Tibial artery (tissue), 4 donors: ENCODE measurements at regions not wholly inside any gene's neighbourhood (a gene's known extent, or its start where the extent isn't known, plus 50 kb on each side); places are given as distances from the start of the nearest gene placed in this dataset.

Experiments
- DNase-seq, 2 donors: peaks; one replicate each; pipeline ENCODE4 v3.0.0-alpha.2; 2019
- H3K27ac ChIP-seq, 2 donors: fragments of 200-600 bp; sonication (generic) in 1 of 2; 1 replicate in 1 of 2; 2 replicates in 1 of 2; pipeline ENCODE4 v1.5.1; 2018 to 2019; ENCODE audit warnings: mild to moderate bottlenecking in 1 of 2
- H3K27me3 ChIP-seq, 2 donors: fragments of 200-600 bp; sonication (generic) in 1 of 2; one replicate each; pipeline versions ENCODE4 v1.5.1 to v1.6.0; 2016 to 2019
- H3K36me3 ChIP-seq, 3 donors: fragments of 200-600 bp; sonication (generic) in 2 of 3; one replicate each; pipeline ENCODE4 v1.5.1; 2016 to 2019; ENCODE audit warnings: mild to moderate bottlenecking in 2 of 3
- H3K4me1 ChIP-seq, 4 donors: fragments of 200-600 bp; sonication (generic) in 2 of 4; 1 replicate in 3 of 4; 2 replicates in 1 of 4; pipeline ENCODE4 v1.5.1; 2016 to 2019
- H3K4me3 ChIP-seq, 2 donors: fragments of 200-600 bp; sonication (generic) in 1 of 2; 1 replicate in 1 of 2; 2 replicates in 1 of 2; pipeline ENCODE4 v1.5.1; 2018 to 2019; ENCODE audit warnings: mild to moderate bottlenecking in 2 of 2
- H3K9me3 ChIP-seq, 3 donors: fragments of 200-600 bp; sonication (generic) in 1 of 3; one replicate each; pipeline ENCODE4 v1.5.1; 2016 to 2019
- CTCF ChIP-seq, 2 experiments: fragments of 200-600 bp in 1 of 2; fragments of 450-650 bp in 1 of 2; IDR thresholded peaks; one replicate each; pipeline ENCODE4 v1.5.1; 2017 to 2019; ENCODE audit warnings: antibody characterized with exemption in 2 of 2, mild to moderate bottlenecking in 1 of 2, moderate library complexity in 1 of 2
- intact Hi-C: fragments of 100-400 bp; cut with DNase I; formaldehyde crosslinking; loops from one replicate; pipeline ENCODE4 v1.15.0; 2023; ENCODE audit warnings: low total_unique reads

- H3K27me3 ChIP-seq = no peaks in the 10 kb centered on the region
- TF ChIP-seq CTCF (IDR thresholded peaks at IDR 0.05) = no peak
- H3K4me1 ChIP-seq = no peaks in the 10 kb centered on the region
- H3K4me3 ChIP-seq = no peak overlapping the region
- H3K36me3 ChIP-seq = no peaks in the 10 kb centered on the region
- DNase-seq = no peak
- no peak overlapping the region for H3K27ac ChIP-seq
- H3K9me3 ChIP-seq = no peaks in the 10 kb centered on the region
- intact Hi-C loops = no loop called here
Measured at GRCh38 chr4:96767815-96768480, 928.1 kb downstream of the PDHA2 start.

DNA sequence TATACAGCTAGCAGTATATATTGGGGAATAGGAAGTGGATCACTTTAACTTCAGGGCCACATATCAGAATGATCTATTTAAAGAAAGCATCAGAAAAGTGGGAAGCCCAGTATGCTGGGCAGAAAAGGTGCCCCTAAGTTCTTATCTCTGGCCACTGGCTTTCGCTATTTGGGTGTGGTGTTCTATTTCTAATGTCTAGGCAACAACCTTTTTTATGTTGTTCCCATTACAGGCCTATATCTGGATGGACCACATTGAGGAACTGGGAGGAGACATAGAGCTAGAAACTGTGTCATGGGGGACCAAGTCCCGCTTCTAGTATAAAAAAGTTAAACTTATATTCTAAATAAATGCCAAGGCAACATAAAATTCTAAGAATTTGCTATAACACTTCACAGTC lies 935.6 kb downstream of the PDHA2 start:
- H3K27me3 ChIP-seq = no peaks in the 10 kb centered on the region
- intact Hi-C loops = no loop called here
- no peak overlapping the region for H3K27ac ChIP-seq
- DNase-seq = no peak
- H3K4me1 ChIP-seq = no peaks in the 10 kb centered on the region
- H3K36me3 ChIP-seq = no peaks in the 10 kb centered on the region
- H3K4me3 ChIP-seq = no peak overlapping the region
- no peak for TF ChIP-seq CTCF (IDR thresholded peaks at IDR 0.05)
- no peaks in the 10 kb centered on the region for H3K9me3 ChIP-seq

DNA sequence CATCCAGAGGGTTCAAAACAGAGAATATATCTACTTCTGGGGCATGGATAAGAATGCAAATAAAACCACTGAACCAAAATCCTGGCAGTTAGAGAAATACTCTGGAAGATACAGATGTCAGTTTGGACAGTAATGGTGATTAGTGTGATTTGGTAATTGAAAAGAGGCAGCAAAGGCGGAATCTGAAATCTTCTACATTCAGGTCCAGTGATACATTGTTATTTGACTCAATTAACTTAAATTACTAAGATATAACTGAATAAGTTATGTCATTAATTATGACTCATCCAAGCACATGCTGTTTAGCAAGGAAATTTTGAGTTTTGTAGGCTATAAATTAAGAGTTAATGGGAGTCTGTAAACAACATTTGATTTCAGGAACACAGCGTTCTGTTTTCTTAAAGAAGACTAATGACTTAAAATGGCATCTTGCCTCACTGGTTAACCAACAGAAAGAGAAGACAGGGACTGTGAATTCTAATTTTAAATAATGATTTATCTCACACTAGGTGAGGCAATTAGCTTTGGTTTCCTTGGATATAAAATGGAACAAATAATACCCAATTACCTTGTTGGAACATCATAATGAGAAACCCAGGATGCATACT lies 937.1 kb downstream of the PDHA2 start:
- H3K27ac ChIP-seq = no peak overlapping the region
- no peak for TF ChIP-seq CTCF (IDR thresholded peaks at IDR 0.05)
- DNase-seq = no peak

DNA sequence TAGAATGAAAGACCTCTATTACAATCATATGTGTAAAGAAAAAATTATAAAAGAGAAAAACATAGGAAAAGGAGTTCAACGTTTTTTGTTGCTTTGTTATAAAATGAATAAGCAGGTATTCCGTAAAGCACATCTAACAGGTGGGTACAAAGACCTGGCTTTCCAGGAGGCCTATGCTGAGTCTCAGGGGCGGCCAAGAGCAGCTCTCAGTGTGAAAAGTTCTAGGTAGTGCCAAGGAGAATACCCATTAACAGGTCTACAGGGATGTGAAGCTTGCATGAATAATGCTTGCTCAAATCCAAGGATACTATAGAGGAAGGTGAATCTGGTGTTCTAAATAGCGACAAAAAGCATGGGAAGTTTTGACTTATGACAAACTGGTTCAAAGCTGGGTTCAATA lies 944.4 kb downstream of the PDHA2 start:
- H3K27me3 ChIP-seq = no peaks in the 10 kb centered on the region
- H3K4me1 ChIP-seq = no peaks in the 10 kb centered on the region
- intact Hi-C loops = no loop called here
- TF ChIP-seq CTCF (IDR thresholded peaks at IDR 0.05) = no peak
- H3K27ac ChIP-seq = no peak overlapping the region
- H3K9me3 ChIP-seq = no peaks in the 10 kb centered on the region
- no peak for DNase-seq
- no peak overlapping the region for H3K4me3 ChIP-seq
- no peaks in the 10 kb centered on the region for H3K36me3 ChIP-seq

More for the DNA sequence above, 937.1 kb downstream of the PDHA2 start:
- no peaks in the 10 kb centered on the region for H3K9me3 ChIP-seq
- intact Hi-C loops = no loop called here
- H3K27me3 ChIP-seq = no peaks in the 10 kb centered on the region
- H3K4me3 ChIP-seq = no peak overlapping the region
- no peaks in the 10 kb centered on the region for H3K4me1 ChIP-seq
- H3K36me3 ChIP-seq = no peaks in the 10 kb centered on the region

GRCh38 chr4:96786306-96786705 lies 946.4 kb downstream of the PDHA2 start:
- no peaks in the 10 kb centered on the region for H3K4me1 ChIP-seq
- intact Hi-C loops = no loop called here
- no peaks in the 10 kb centered on the region for H3K9me3 ChIP-seq
- no peak overlapping the region for H3K4me3 ChIP-seq
- H3K36me3 ChIP-seq = no peaks in the 10 kb centered on the region
- H3K27ac ChIP-seq = no peak overlapping the region
- no peaks in the 10 kb centered on the region for H3K27me3 ChIP-seq
- DNase-seq = no peak
- TF ChIP-seq CTCF (IDR thresholded peaks at IDR 0.05) = no peak
